ENCODE measurements at regions not wholly inside any gene's neighbourhood (a gene's known extent, or its start where the extent isn't known, plus 50 kb on each side); places are given as distances from the start of the nearest gene placed in this dataset.

DNA sequence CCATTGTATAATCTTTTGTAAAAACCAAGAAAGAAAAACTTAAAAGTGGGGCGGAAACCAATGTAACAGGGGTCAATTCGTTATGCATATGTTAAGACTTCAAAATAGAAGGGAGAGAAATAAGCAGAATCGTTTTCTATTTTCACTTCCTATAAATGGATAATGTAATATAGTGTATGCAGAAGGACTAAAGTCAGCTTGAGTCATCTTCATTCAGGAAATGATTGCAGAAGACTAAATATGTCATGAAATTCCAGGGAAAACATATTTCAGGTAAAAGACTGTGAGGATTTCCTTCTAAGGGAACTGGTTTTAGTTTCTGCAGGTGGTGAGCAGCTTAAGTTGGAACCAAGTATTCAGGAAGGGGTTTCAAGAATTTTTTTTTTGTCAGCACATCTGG is 753.3 kb downstream of the IRX1 start:
- DNase-seq = no peak

DNA sequence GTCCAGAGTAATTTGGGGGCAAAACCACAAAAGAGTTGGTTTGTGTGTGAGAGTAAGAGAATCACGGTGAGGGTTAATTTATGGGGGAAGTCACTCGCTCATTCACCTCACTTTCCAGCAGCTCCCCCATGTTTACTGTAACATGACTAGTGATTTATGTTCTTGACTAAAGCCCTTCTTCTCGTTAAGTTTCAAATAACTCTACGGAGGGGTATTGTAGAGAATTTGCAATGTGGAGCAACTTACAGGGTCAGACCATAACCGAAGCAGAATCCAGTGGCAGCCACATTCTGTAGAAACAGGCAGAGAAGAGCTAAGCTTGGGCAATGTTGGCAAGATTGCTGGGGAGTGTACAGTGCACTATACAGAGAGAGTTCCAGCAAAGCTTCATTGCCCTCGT is 760.6 kb downstream of the IRX1 start:
- no peak for DNase-seq

GRCh38 chr5:4359847-4360246 is 764.2 kb downstream of the IRX1 start:
- no peak for DNase-seq

GRCh38 chr5:4361753-4362152 is 766.1 kb downstream of the IRX1 start:
- DNase-seq = no peak

DNA sequence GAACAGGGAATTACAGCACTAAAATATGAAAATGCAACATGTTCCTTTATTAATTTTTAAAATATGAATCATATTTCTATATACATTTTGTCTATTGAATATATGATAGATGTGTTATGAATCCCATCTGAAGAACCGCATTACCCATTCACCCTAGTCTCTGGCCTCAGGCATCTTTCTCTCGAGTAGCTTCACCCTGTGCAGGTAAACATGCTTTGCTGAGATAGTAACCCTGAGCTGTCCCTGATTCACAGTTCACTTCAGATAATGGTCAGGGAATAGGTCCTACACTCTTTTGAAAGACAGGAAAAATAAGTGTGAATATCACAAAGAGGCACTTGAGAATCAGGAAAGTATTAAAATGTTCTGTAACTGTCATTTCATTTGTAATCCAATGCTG is 766.8 kb downstream of the IRX1 start:
- DNase-seq = no peak

DNA sequence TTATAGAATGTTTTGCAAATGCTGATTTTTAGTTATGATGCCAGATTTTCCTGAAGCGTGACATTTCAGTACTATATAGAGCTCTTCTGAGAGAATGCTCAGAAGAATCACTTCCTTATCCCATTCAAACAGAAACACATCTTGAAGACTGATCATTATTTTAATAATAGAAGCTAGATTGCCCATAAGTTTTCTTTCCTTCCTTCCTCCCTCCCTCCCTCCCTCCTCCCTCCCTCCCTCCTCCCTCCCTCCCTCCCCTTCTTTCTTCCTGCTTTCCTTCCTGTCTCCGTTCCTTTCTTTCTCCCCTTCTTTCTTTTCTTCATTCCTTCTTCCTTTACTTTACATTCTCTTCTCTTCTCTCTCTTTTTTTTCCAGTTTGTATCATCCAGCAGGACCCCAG is 767.4 kb downstream of the IRX1 start:
- no peak for DNase-seq

DNA sequence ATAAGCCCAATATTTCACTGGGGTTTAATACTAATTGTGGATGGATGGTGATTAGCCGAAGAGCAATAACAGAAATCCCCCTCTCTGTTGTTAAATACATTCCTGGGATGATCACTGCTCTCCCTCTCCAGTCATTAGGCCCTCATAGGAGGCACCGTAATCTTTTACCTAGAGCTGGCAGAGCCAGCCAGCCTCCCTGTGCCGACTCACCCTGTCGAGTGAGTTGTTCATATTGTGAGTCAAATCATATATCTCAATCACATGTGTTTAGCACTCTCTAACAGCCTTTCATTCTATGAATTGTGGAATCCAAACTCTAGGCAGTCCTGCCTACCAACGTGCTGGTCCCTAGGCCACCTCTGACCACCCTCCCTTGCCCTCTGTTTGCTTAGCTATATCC is 771.0 kb downstream of the IRX1 start:
- no peak for DNase-seq

- no peak for DNase-seq
These were observed 769.9 kb upstream of the ADAMTS16 start for GRCh38 chr5:4370218-4370617.

GRCh38 chr5:4372481-4372880 is 767.6 kb upstream of the ADAMTS16 start:
- no peak for DNase-seq

- DNase-seq = no peak
These were observed 766.9 kb upstream of the ADAMTS16 start for GRCh38 chr5:4373051-4373820.

DNA sequence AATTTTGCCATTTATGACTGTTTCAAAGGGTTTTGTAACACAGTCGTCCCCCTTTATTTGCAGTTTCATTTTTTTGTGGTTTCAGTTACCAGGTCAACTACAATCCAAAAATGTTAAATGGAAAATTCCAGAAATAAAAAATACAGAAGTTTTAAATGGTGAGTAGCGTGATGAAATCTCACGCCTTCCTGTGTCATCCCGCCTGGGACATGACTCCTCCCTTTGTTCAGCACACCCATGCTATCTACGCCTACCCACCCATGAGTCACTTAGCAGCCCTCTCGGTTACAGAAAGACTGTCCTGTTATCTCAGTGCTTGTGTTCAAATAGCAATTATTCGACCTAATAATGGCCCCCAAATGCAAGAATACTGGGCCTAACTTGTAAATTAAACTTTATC is 765.3 kb upstream of the ADAMTS16 start:
- no peak for DNase-seq

GRCh38 chr5:4375640-4376039 is 764.5 kb upstream of the ADAMTS16 start:
- DNase-seq = no peak

DNA sequence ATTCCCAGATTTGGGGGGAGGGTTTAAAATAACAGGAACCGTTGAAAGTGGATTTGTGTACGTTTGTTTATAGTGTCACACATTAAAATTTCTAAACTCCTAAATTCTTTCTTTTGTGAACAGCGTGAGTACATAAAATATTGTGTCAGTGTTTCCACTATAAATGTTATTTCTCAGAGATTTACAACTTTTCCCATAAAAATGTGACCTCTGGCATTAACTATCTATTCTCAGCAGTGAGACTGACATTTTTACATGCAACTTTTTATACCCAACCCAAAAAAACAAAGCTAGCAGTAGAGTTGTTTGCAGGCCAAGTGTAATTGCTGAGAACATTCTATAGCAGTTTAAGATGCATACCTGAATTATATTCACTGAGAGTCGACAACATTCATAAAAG is 757.0 kb upstream of the ADAMTS16 start:
- DNase-seq = no peak

DNA sequence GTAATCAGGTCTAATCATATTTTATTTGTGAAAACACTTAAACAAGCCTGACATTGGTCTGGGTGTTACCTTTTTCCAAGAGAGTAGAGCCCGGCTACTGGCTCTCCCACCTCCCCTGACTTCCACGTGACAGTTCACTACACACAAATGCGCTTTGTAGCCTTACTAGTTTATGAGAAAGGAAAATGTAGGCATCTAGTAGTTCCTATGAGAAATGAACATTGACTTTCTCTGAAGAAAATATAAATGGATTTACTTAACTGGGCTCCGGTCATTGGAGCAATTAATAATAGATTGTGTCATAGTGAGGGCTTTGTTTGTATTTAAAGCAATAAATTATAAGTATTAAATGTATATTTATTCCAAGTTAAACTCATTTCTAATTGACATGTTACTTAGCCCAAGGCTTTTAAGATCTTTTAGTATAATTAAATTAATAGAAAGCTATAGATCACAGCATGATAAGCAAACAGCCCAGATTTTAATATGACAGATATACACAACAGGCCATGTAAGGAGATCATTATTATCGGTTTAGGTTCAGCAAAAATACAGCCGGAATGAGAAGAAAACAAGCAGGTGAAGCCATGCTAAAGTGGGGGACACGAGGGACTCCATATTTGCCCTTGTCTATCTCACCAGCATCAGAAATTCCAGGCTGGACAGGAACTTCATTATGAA is 756.5 kb upstream of the ADAMTS16 start:
- no peak for DNase-seq

- DNase-seq = no peak
These were observed 755.5 kb upstream of the ADAMTS16 start for GRCh38 chr5:4384649-4385048.

DNA sequence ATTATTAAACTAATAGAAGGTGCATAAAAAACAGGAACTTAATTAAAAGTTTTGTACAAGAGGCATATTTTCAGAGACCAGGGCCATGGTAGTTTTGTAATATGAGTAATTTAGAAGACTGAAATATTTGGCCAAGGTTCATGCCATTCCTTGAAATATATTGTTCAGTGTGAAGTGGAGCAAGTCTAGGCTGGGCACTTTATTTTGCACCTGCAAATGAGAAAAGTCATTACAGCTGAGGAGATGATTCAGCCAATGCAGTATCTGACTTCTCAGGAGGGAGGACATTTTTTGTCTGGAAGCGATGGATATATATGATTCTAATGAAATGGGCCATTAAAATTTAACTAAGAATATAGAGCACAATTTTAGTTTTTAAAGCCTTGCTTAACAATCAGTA is 754.0 kb upstream of the ADAMTS16 start:
- no peak for DNase-seq

GRCh38 chr5:4387290-4387689 is 752.8 kb upstream of the ADAMTS16 start:
- no peak for DNase-seq

DNA sequence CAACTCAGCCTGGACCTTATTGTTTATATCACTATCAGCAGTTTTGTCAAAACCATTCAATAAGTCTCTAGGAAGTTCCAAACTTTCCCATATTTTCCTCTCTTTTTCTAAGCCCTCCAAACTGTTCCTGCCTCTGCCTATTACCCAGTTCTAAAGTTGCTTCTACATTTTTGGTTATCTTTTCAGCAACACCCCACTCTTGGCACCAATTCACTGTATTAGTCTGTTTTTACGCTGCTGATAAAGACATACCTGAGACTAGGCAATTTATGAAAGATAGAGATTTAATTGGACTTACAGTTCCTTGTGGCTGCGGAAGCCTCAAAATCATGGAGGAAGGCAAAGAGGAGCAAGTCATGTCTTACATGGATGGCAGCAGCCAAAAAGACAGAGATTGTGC is 744.4 kb upstream of the ADAMTS16 start:
- DNase-seq = no peak

DNA sequence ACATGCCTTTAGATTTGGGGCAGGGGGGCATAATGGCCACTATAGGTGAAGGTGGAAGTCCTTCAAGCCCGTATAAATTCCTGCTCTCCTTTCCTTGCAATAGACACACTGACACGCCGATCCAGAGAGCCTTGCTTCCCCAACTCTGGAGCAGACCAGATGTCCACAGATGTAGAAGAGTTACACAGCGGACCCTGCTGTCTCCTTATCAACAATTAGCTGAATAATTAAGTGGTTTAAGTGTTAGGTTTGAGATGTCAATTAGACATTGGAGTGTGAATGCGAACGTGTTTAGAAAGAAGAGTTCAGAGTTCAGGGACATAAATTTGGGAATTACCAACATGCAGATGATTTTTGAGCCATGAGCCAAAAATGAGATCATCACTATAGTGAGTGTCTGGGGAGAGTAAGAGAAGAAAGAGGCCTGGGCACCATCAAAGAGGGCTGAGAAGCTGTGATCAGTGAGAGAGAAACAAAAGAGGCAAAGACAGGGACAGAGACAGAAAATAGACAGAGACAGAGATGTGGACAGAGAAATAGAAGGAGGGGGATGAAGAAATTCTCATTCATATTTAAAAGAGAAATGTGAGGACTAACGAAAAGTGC is 734.4 kb upstream of the ADAMTS16 start:
- DNase-seq = no peak

GRCh38 chr5:4410151-4410550 is 730.0 kb upstream of the ADAMTS16 start:
- no peak for DNase-seq

DNA sequence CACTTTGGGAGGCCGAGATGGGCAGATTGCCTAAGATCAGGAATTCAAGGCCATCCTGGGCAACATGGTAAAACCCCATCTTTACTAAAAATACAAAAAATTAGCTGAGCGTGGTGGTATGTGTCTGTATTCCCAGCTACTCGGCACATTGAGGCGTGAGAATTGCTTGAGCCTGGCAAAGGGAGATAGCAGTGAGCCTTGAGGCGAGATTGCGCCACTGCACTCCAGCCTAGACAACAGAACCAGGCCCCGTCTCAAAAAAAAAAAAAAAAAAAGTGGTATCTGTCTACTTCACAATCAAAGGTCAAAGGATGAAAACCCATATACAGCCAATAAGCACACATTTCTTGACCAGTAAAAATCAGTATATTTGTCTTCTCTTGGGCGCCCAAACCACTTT is 728.5 kb upstream of the ADAMTS16 start:
- DNase-seq = no peak

- no peak for DNase-seq
These were observed 726.1 kb upstream of the ADAMTS16 start for GRCh38 chr5:4413996-4414395.

- DNase-seq = no peak
These were observed 722.0 kb upstream of the ADAMTS16 start for GRCh38 chr5:4418084-4418483.

GRCh38 chr5:4419281-4419680 is 720.8 kb upstream of the ADAMTS16 start:
- no peak for DNase-seq

Data from stimulated activated naive CD4-positive, alpha-beta T cell treated with Interleukin-2 at 50 U/mL for 16 hours (primary cell).